Mucosa of descending colon (tissue), 3 donors: ENCODE measurements at regions not wholly inside any gene's neighbourhood (a gene's known extent, or its start where the extent isn't known, plus 50 kb on each side); places are given as distances from the start of the nearest gene placed in this dataset.

Experiments
- ATAC-seq: fragments of 200-7000 bp; cut with Tn5 transposase; one replicate; pipeline ENCODE4 v1.9.1; 2020; ENCODE audit warnings: mild to moderate bottlenecking, moderate library complexity
- DNase-seq, 3 donors: peaks; one replicate each; pipeline ENCODE4 v3.0.0-alpha.2; 2020
- H3K36me3 ChIP-seq: fragments of 200-600 bp; one replicate; pipeline ENCODE4 v1.8.0; 2021; ENCODE audit warnings: low read depth, mild to moderate bottlenecking
- H3K4me1 ChIP-seq: fragments of 200-600 bp; one replicate; pipeline ENCODE4 v1.8.0; 2021; ENCODE audit warnings: low read depth, mild to moderate bottlenecking
- H3K4me3 ChIP-seq: fragments of 200-600 bp; one replicate; pipeline ENCODE4 v1.8.0; 2021; ENCODE audit warnings: mild to moderate bottlenecking
- H3K9me3 ChIP-seq: fragments of 200-600 bp; one replicate; pipeline ENCODE4 v1.8.0; 2021; ENCODE audit warnings: mild to moderate bottlenecking
- intact Hi-C, 2 donors: fragments of 100-400 bp; cut with DNase I in 1 of 2; cut with micrococcal nuclease in 1 of 2; formaldehyde crosslinking; loops; one replicate each; pipeline versions ENCODE4 v1.11.0 to v1.11.1; 2022; cut with DNase I, micrococcal nuclease
- TF ChIP-seq, protein P1 (sequence below): fragments of 200-600 bp; IDR thresholded peaks from one replicate; pipeline ENCODE4 v1.8.0; 2022; ENCODE audit warnings: antibody characterized with exemption, mild to moderate bottlenecking
- donor health status: DM: no; HTN: no; CAD: no; lungs with moderate emphysema.
- donor health status: DM: no; HTN: no; CAD: no.
- donor health status: DM: no; HTN: yes; CAD: no.

DNA sequence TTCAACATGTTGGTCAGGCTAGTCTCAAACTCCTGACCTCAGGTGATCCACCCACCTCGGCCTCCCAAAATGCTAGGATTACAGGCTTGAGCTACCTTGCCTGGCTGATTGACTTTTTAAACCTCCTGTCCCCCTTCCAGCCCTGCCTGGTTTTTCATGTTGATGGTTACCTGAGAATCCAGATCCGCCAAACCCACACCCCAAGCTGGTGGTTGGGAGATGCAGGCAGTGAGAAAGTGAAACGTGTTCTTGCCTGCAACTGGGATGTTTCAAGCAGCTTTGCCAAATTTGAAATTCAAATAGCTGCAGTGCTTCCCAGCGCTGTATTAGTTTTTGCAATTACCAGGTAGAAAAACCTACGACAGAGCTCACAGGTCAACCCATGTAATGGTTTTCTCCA, 238.3 kb upstream of the PWP1 start:
- ATAC-seq (no peak), DNase-seq (no peak)
- Histone ChIP-seq H3K36me3 (no peaks in the 10 kb centered on the region), H3K9me3 (no peaks in the 10 kb centered on the region), H3K4me3 (no peak overlapping the region), H3K4me1 (no peaks in the 10 kb centered on the region)
- TF ChIP-seq, protein P1, sequence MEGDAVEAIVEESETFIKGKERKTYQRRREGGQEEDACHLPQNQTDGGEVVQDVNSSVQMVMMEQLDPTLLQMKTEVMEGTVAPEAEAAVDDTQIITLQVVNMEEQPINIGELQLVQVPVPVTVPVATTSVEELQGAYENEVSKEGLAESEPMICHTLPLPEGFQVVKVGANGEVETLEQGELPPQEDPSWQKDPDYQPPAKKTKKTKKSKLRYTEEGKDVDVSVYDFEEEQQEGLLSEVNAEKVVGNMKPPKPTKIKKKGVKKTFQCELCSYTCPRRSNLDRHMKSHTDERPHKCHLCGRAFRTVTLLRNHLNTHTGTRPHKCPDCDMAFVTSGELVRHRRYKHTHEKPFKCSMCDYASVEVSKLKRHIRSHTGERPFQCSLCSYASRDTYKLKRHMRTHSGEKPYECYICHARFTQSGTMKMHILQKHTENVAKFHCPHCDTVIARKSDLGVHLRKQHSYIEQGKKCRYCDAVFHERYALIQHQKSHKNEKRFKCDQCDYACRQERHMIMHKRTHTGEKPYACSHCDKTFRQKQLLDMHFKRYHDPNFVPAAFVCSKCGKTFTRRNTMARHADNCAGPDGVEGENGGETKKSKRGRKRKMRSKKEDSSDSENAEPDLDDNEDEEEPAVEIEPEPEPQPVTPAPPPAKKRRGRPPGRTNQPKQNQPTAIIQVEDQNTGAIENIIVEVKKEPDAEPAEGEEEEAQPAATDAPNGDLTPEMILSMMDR: no peak
- intact Hi-C loops: no loop called here

DNA sequence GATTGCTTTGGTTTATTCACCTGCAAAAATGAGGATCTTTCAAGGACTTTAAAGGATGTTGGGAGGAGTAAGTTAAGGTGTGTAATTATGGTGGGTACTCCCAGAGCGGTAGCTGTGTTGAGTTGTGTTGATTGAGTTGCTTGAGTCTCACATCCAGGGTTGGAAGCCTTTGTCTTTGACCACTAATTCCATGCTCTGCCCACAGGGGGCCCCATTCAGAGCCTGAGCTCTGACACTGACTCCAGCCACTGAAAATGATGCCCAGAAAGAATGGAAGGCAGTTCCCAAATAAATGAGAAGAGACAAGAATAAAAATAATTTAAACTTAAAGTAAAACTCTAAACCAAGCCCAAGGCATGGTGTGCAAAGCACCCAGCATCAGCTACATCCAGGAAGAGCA, 237.4 kb upstream of the PWP1 start:
- TF ChIP-seq, protein P1: no peak
- H3K9me3 ChIP-seq: no peaks in the 10 kb centered on the region
- H3K4me1 ChIP-seq: no peaks in the 10 kb centered on the region
- DNase-seq: peak in 2 of 3 donors; percentile 39 to 45
- no peak overlapping the region for H3K4me3 ChIP-seq
- no peaks in the 10 kb centered on the region for H3K36me3 ChIP-seq
- intact Hi-C loops: no loop called here
- peak; percentile 38 for ATAC-seq

GRCh38 chr12:107449891-107450290, 235.7 kb upstream of the PWP1 start:
- ATAC-seq: no peak
- intact Hi-C loops: no loop called here

DNA sequence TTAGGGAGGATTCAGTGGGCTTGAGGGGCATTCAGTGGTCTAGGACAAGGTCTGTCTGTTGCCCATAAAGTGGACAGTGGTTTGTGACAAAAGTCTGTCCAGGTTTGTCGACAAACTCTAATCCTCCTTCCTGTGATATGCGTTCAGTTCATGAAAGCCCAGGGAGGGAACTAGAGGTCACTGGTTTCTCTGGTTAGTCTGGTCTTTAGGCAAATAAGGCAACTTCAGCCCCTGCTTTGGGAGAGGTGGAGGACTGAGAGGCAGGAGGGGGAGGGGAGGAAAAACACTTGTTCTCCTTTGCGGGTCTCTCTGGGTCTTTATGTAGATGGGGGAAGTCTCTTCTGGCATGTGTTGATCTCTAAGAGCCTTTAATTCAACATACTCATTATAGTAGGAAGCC, 235.1 kb upstream of the PWP1 start:
- Histone ChIP-seq H3K9me3 (no peaks in the 10 kb centered on the region), H3K4me1 (no peaks in the 10 kb centered on the region), H3K36me3 (no peaks in the 10 kb centered on the region), H3K4me3 (no peak overlapping the region)
- DNase-seq (no peak), ATAC-seq (no peak)
- intact Hi-C loops: no loop called here
- TF ChIP-seq, protein P1: no peak

More at GRCh38 chr12:107449891-107450290, 235.7 kb upstream of the PWP1 start:
- no peaks in the 10 kb centered on the region for H3K4me1 ChIP-seq
- no peak for DNase-seq
- no peaks in the 10 kb centered on the region for H3K36me3 ChIP-seq
- H3K9me3 ChIP-seq: no peaks in the 10 kb centered on the region
- no peak overlapping the region for H3K4me3 ChIP-seq
- TF ChIP-seq, protein P1: no peak

DNA sequence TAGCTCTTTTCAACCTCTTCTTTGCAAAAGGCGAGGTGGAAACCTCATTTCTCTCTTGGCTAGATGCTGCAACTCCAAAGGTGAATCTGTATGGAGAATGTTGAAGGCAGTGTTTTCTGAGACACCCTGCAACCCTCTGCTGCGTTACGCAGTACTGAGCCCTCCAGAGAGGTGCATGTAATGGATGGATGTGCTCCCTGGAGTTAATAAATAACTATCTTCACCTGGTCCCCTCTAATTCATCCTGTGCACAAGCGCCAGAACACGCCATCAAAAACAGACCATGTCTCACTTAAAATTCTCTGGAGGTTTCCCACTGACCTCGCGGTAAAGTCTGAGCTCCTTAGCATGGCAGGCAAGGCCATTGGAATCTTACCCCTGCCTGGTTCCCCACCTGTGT, 234.4 kb upstream of the PWP1 start:
- ATAC-seq: no peak
- TF ChIP-seq, protein P1: no peak
- no peaks in the 10 kb centered on the region for H3K9me3 ChIP-seq
- intact Hi-C loops: no loop called here
- no peaks in the 10 kb centered on the region for H3K4me1 ChIP-seq
- no peak overlapping the region for H3K4me3 ChIP-seq
- no peaks in the 10 kb centered on the region for H3K36me3 ChIP-seq
- no peak for DNase-seq
